Nephron progenitor cell (in vitro differentiated cells): ENCODE measurements at regions not wholly inside any gene's neighbourhood (a gene's known extent, or its start where the extent isn't known, plus 50 kb on each side); places are given as distances from the start of the nearest gene placed in this dataset.
"Not testable (repeated sequence)": the region's sequence is repeated elsewhere in the genome, so short reads cannot be mapped to it uniquely, and the experiment has no call there.

Experiments
- DNase-seq: peaks from one replicate; pipeline ENCODE4 v3.0.0; 2021
- H3K27ac Mint-ChIP-seq: 2 replicates; pipeline ENCODE4 v1.8.0; 2021; ENCODE audit warnings: mild to moderate bottlenecking, moderate library complexity, mixed read lengths
- H3K27me3 Mint-ChIP-seq: 2 replicates; pipeline ENCODE4 v1.8.0; 2021; ENCODE audit warnings: mild to moderate bottlenecking, low read depth, mixed read lengths; ENCODE audit not compliant: poor library complexity
- H3K36me3 Mint-ChIP-seq: 2 replicates; pipeline ENCODE4 v1.8.0; 2021; ENCODE audit warnings: low read depth, mixed read lengths
- H3K4me1 Mint-ChIP-seq: 2 replicates; pipeline ENCODE4 v1.8.0; 2021; ENCODE audit warnings: mixed read lengths
- H3K4me3 Mint-ChIP-seq: 2 replicates; pipeline ENCODE4 v1.8.0; 2021; ENCODE audit warnings: mild to moderate bottlenecking, moderate library complexity, mixed read lengths
- H3K9me3 Mint-ChIP-seq: 2 replicates; pipeline ENCODE4 v1.8.0; 2021; ENCODE audit warnings: mild to moderate bottlenecking, moderate library complexity, mixed read lengths
- TF ChIP-seq, protein P1 (sequence below): fragments of 200-600 bp; sonication (generic); IDR thresholded peaks from 2 replicates; pipeline ENCODE4 v1.5.0; 2021; ENCODE audit warnings: antibody characterized with exemption

- H3K27me3 Mint-ChIP-seq, result peaks cover 6% of the 10 kb centered on the region
- no peak overlapping the region for H3K27ac Mint-ChIP-seq
- TF ChIP-seq, protein P1, sequence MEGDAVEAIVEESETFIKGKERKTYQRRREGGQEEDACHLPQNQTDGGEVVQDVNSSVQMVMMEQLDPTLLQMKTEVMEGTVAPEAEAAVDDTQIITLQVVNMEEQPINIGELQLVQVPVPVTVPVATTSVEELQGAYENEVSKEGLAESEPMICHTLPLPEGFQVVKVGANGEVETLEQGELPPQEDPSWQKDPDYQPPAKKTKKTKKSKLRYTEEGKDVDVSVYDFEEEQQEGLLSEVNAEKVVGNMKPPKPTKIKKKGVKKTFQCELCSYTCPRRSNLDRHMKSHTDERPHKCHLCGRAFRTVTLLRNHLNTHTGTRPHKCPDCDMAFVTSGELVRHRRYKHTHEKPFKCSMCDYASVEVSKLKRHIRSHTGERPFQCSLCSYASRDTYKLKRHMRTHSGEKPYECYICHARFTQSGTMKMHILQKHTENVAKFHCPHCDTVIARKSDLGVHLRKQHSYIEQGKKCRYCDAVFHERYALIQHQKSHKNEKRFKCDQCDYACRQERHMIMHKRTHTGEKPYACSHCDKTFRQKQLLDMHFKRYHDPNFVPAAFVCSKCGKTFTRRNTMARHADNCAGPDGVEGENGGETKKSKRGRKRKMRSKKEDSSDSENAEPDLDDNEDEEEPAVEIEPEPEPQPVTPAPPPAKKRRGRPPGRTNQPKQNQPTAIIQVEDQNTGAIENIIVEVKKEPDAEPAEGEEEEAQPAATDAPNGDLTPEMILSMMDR, result no peak
- no peaks in the 10 kb centered on the region for H3K36me3 Mint-ChIP-seq
- H3K4me3 Mint-ChIP-seq, result no peak overlapping the region
- H3K4me1 Mint-ChIP-seq, result peaks cover 11% of the 10 kb centered on the region
- no peaks in the 10 kb centered on the region for H3K9me3 Mint-ChIP-seq
- DNase-seq, result no peak
These were observed 470.0 kb downstream of the FAT4 start for GRCh38 chr4:125784741-125785140.

- no peak overlapping the region for H3K4me3 Mint-ChIP-seq
- no peaks in the 10 kb centered on the region for H3K9me3 Mint-ChIP-seq
- no peaks in the 10 kb centered on the region for H3K36me3 Mint-ChIP-seq
- TF ChIP-seq, protein P1, result no peak
- H3K27ac Mint-ChIP-seq, result no peak overlapping the region
- H3K4me1 Mint-ChIP-seq, result peaks cover 11% of the 10 kb centered on the region
- no peak for DNase-seq
- H3K27me3 Mint-ChIP-seq, result peaks cover 6% of the 10 kb centered on the region
These were observed 473.0 kb downstream of the FAT4 start for GRCh38 chr4:125787707-125788106.

DNA sequence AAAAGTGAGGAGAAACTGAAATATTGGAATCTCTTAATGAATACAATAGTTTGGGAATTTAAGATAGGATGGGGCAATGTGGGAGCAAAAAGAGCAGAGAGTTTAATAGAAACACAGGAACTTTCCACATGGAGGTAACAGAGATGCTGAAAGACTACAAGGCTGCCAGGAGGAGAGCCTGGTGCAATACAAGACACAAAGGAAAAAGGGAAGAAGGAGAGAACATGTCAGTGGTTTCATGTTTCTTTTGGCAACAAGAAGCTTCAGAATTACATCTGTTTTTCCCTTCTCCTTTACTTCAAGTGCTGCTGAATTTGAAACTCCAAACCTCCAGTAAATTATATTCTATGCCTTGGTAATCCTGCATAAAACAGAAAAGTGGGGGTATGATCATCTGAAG, 474.3 kb downstream of the FAT4 start:
- Mint-ChIP-seq H3K36me3 (no peaks in the 10 kb centered on the region), H3K9me3 (no peaks in the 10 kb centered on the region), H3K4me3 (no peak overlapping the region), H3K27ac (peak overlapping the region; percentile 25), H3K27me3 (peaks cover 6% of the 10 kb centered on the region), H3K4me1 (peaks cover 11% of the 10 kb centered on the region)
- TF ChIP-seq, protein P1, result no peak
- DNase-seq, result no peak

- no peak overlapping the region for H3K27ac Mint-ChIP-seq
- TF ChIP-seq, protein P1, result no peak
- peaks cover 3% of the 10 kb centered on the region for H3K9me3 Mint-ChIP-seq
- H3K4me1 Mint-ChIP-seq, result peaks cover 11% of the 10 kb centered on the region
- DNase-seq, result no peak
- H3K27me3 Mint-ChIP-seq, result peaks cover 3% of the 10 kb centered on the region
- no peak overlapping the region for H3K4me3 Mint-ChIP-seq
- no peaks in the 10 kb centered on the region for H3K36me3 Mint-ChIP-seq
These were observed 477.1 kb downstream of the FAT4 start for GRCh38 chr4:125791896-125792295.

DNA sequence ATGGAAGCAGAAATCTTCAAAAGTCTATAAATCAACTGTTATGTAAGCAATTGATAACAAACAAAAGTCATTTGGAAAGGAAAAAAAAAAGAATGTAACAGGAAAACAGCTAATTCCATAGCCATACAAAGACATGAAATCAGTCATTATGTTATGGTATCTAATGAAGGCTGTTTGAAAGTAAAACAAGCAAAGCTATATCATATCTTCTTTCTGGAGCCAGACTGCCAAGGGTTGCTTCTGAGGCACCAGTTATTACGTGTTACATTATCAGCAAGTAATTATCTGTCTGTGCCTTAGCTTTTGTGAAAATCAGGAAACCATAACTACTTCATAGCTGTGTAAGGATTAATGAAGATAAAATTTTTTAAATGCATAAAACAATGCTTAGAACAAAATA, 480.2 kb downstream of the FAT4 start:
- TF ChIP-seq, protein P1, result no peak
- Mint-ChIP-seq H3K4me3 (no peak overlapping the region), H3K9me3 (peaks cover 3% of the 10 kb centered on the region), H3K4me1 (peaks cover 8% of the 10 kb centered on the region), H3K27ac (no peak overlapping the region), H3K27me3 (no peaks in the 10 kb centered on the region), H3K36me3 (no peaks in the 10 kb centered on the region)
- no peak for DNase-seq

DNA sequence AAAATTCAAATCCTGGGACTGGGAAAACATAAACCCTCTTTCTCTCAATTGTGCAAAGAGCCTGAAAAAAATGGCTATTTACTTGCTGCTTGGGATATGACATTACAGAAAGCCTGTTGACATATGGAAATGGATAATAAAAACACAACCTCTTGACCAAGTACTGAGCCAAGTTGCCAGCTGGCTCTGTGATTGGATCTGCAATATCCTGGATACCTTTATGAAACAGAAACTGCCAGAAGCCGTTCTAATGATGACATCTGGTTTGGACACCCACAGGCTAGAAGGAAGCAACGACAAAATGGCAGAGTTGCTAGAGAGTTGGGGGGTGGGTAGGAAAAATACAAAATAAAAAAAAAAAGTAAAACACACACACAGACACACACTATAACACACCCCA, 481.4 kb downstream of the FAT4 start:
- Mint-ChIP-seq H3K36me3 (no peaks in the 10 kb centered on the region), H3K27me3 (no peaks in the 10 kb centered on the region), H3K9me3 (peaks cover 3% of the 10 kb centered on the region), H3K4me1 (peaks cover 8% of the 10 kb centered on the region), H3K4me3 (no peak overlapping the region), H3K27ac (no peak overlapping the region)
- TF ChIP-seq, protein P1, result no peak
- no peak for DNase-seq

GRCh38 chr4:125797621-125798020, 482.9 kb downstream of the FAT4 start:
- not testable (repeated sequence) for H3K9me3 Mint-ChIP-seq, H3K4me3 Mint-ChIP-seq, DNase-seq, H3K36me3 Mint-ChIP-seq, H3K4me1 Mint-ChIP-seq, H3K27me3 Mint-ChIP-seq, H3K27ac Mint-ChIP-seq
